Endothelial cell (in vitro differentiated cells): ENCODE measurements at regions not wholly inside any gene's neighbourhood (a gene's known extent, or its start where the extent isn't known, plus 50 kb on each side); places are given as distances from the start of the nearest gene placed in this dataset.

Experiments
- DNase-seq: peaks from one replicate; pipeline ENCODE4 v3.0.0; 2021; ENCODE audit warnings: low spot score
- H3K27ac Mint-ChIP-seq: one replicate; pipeline ENCODE4 v1.8.0; 2021; ENCODE audit warnings: mixed read lengths, inconsistent platforms; ENCODE audit not compliant: unreplicated experiment
- H3K27me3 Mint-ChIP-seq: one replicate; pipeline ENCODE4 v1.8.0; 2021; ENCODE audit warnings: mild to moderate bottlenecking, moderate library complexity, mixed read lengths, inconsistent platforms; ENCODE audit not compliant: unreplicated experiment
- H3K36me3 Mint-ChIP-seq: one replicate; pipeline ENCODE4 v1.8.0; 2021; ENCODE audit warnings: mild to moderate bottlenecking, low read depth, mixed read lengths, inconsistent platforms; ENCODE audit not compliant: unreplicated experiment
- H3K4me1 Mint-ChIP-seq: one replicate; pipeline ENCODE4 v1.8.0; 2021; ENCODE audit warnings: mild to moderate bottlenecking, mixed read lengths, inconsistent platforms; ENCODE audit not compliant: unreplicated experiment
- H3K4me3 Mint-ChIP-seq: one replicate; pipeline ENCODE4 v1.8.0; 2021; ENCODE audit warnings: mild to moderate bottlenecking, mixed read lengths, inconsistent platforms; ENCODE audit not compliant: unreplicated experiment
- H3K9me3 Mint-ChIP-seq: one replicate; pipeline ENCODE4 v1.8.0; 2021; ENCODE audit warnings: mixed read lengths, inconsistent platforms; ENCODE audit not compliant: unreplicated experiment
- CTCF ChIP-seq: fragments of 200-600 bp; sonication (generic); IDR thresholded peaks from one replicate; pipeline ENCODE4 v1.5.0; 2021; ENCODE audit warnings: antibody characterized with exemption; ENCODE audit not compliant: unreplicated experiment

GRCh38 chr2:172680436-172681068 lies 55.1 kb upstream of the RAPGEF4 start:
- Mint-ChIP-seq H3K36me3 (peaks cover 11% of the 10 kb centered on the region), H3K4me3 (no peak overlapping the region), H3K4me1 (no peaks in the 10 kb centered on the region), H3K9me3 (no peaks in the 10 kb centered on the region), H3K27me3 (peaks cover 4% of the 10 kb centered on the region), H3K27ac (no peak overlapping the region)
- no peak for TF ChIP-seq CTCF
- no peak for DNase-seq

GRCh38 chr2:172685467-172685866 lies 50.2 kb upstream of the RAPGEF4 start:
- H3K4me3 Mint-ChIP-seq, result no peak overlapping the region
- peaks cover 16% of the 10 kb centered on the region for H3K36me3 Mint-ChIP-seq
- no peak overlapping the region for H3K27ac Mint-ChIP-seq
- H3K27me3 Mint-ChIP-seq, result peaks cover 4% of the 10 kb centered on the region
- no peak for DNase-seq
- H3K9me3 Mint-ChIP-seq, result no peaks in the 10 kb centered on the region
- no peak for TF ChIP-seq CTCF
- no peaks in the 10 kb centered on the region for H3K4me1 Mint-ChIP-seq
